GM18951 (cell line): ENCODE measurements at regions not wholly inside any gene's neighbourhood (a gene's known extent, or its start where the extent isn't known, plus 50 kb on each side); places are given as distances from the start of the nearest gene placed in this dataset.

ENCODE experiments used
- POLR2A ChIP-seq: IDR thresholded peaks from 4 replicates; pipeline ENCODE4 v1.6.1; 2011; ENCODE audit warnings: mild to moderate bottlenecking; ENCODE audit not compliant: insufficient read length, insufficient read depth; ENCODE audit errors: extremely low read depth
- in situ Hi-C: fragments of 300-500 bp; cut with MboI; formaldehyde crosslinking; loops from one replicate; pipeline ENCODE4 v1.12.0; 2022; ENCODE audit warnings: low sequenced_read_pairs, mixed read lengths, inconsistent platforms; ENCODE audit not compliant: unreplicated experiment

- in situ Hi-C loops, result no loop called here
- TF ChIP-seq POLR2A, result no peak
Measured at GRCh38 chr13:84255226-84255797, 373.0 kb upstream of the SLITRK1 start.

DNA sequence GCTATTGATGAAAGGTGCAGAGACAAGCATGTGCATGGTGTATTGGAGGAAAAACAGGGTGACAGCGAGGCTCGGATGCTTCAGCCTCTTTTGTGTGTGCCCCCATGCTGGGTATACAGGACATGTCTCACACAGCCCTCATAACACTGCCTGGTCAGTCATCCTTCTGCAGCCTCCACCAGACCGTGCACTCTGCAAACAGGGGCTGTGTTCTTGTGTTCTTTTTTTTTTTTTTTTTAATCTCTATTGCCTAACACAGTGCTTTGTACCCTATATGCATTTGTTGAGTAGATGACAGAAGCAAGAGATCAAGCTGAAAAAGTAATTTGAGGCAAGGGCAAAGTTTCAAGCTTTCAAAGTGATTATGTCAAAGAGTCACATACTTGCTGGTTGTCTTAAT lies 367.2 kb upstream of the SLITRK1 start:
- in situ Hi-C loops, result no loop called here

GRCh38 chr13:84243340-84243739 lies 361.1 kb upstream of the SLITRK1 start:
- in situ Hi-C loops, result no loop called here
- no peak for TF ChIP-seq POLR2A

More for the DNA sequence above, 367.2 kb upstream of the SLITRK1 start:
- no peak for TF ChIP-seq POLR2A

DNA sequence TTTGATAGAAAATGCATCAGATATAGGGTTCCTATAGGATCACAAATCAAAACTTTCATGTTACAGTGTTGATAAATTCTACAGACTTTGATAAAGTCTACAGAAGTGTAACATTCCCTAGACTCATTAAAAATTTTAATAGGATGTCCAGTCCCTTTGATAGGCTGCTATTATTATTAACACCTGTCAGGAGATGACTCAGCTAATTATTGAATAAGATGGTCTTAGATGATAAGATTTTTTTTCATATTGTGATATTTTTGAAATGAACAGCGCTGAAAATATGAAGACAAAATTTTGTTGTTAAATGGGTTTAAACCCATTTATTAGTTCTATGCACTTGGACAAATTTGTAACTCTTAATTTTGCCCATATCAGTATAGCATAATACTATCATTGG lies 356.8 kb upstream of the SLITRK1 start:
- in situ Hi-C loops, result no loop called here
- no peak for TF ChIP-seq POLR2A

DNA sequence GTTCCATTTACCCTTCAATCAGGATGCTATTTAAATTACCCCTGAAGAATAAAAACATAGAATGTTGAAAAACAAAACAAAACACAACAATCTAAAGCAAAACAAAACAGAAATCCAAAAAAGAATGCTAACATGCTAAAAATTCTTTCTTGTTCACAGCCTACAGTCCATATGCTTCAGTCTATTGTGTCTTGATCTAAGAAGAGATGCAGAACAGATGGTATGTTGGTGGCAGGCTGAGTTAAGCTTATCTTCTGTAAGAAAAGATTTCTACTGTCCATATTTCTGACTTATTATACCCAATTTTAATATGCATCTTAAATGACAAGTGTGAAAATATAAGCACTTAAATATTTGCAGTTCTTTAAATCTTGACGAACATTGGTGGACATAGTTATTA lies 356.1 kb upstream of the SLITRK1 start:
- no peak for TF ChIP-seq POLR2A

GRCh38 chr13:84237143-84237542 lies 354.9 kb upstream of the SLITRK1 start:
- in situ Hi-C loops, result no loop called here
- no peak for TF ChIP-seq POLR2A

More for the DNA sequence above, 356.1 kb upstream of the SLITRK1 start:
- in situ Hi-C loops, result no loop called here

- no peak for TF ChIP-seq POLR2A
- in situ Hi-C loops, result no loop called here
Measured at GRCh38 chr13:84234416-84234815, 352.1 kb upstream of the SLITRK1 start.

DNA sequence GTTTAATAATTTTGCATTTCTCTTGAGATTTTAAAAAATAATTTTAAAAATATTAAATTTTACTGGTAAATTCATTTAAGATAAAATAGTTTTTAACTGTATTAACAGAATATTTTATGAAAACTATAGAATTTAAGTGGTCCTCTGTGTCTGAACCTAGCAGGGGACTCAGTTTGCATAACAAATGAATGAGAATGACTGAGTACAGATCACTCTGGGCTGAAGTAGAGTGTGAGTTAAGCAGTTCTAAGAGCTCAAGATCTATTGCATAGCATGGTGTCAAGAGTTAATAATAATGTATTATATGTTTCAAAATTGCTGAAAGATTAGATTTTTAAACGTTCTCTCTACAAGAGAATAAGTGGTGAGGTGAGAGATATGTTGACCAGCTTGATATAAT lies 348.3 kb upstream of the SLITRK1 start:
- in situ Hi-C loops, result no loop called here
- TF ChIP-seq POLR2A, result no peak

- no peak for TF ChIP-seq POLR2A
- in situ Hi-C loops, result no loop called here
Measured at GRCh38 chr13:84211048-84211447, 328.8 kb upstream of the SLITRK1 start.

- in situ Hi-C loops, result no loop called here
Measured at GRCh38 chr13:84208246-84208910, 326.1 kb upstream of the SLITRK1 start.

DNA sequence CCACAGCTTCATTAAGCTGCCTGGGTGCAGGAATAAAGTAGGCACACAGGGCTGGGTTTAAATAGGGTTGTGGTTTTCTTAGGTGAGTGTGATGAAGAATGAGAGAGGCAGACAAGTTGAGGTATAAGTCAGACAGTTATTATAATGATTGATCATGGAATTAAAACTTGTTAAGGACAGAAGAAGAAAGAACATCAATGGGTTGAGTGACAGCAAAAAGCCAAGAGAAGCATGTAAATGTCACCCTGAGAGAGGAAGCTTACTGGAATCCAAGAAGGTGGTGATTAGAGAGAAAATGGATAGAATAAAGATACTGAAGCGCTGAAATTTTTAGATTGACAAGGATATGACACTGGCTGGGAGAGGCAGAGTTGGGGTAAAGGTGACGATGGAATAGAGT lies 325.2 kb upstream of the SLITRK1 start:
- TF ChIP-seq POLR2A, result no peak
- in situ Hi-C loops, result no loop called here

More at GRCh38 chr13:84208246-84208910, 326.1 kb upstream of the SLITRK1 start:
- no peak for TF ChIP-seq POLR2A

DNA sequence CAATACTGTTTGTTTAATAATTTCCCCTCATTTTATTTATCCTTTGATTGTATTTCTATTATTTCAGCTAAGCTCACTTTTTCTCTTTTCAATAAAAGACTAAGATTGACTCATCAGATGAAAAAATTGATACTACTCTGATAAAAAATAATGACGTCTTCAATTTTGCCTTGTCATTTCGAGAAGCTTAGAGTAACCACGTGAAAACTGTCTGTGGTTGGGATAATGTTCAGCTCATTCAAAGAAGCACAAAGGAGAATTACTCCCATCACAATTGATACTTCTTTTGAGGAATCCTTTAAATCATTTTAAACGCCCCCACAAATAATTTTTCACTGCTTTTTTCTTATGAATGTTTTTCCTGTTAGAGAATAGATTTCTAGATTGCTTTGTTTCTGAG lies 318.7 kb upstream of the SLITRK1 start:
- in situ Hi-C loops, result no loop called here

DNA sequence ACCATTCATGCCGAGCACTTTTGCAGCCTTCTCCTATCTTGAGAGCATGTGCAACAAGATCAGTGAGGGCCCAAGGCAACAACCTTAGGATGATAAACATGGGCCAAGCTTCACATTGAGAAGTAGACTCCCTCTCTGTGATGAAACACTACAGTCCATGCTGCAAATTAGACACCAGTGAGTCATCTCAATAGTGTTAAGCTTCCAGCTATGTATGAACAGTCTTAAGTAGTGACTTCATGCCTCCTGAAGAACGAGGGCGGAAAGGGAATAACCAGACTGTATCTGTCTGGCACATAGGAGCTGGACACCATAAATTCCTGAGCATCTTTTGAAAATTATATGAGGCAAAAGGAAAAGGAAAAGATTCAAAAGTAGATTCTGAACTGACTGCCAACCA lies 309.9 kb upstream of the SLITRK1 start:
- in situ Hi-C loops, result no loop called here
- no peak for TF ChIP-seq POLR2A

More for the DNA sequence above, 318.7 kb upstream of the SLITRK1 start:
- TF ChIP-seq POLR2A, result no peak

- no peak for TF ChIP-seq POLR2A
- in situ Hi-C loops, result no loop called here
Measured at GRCh38 chr13:84191139-84191538, 308.9 kb upstream of the SLITRK1 start.
